Heart left ventricle (tissue), 16 donors: ENCODE measurements at regions not wholly inside any gene's neighbourhood (a gene's known extent, or its start where the extent isn't known, plus 50 kb on each side); places are given as distances from the start of the nearest gene placed in this dataset.

Experiments
- ATAC-seq, 4 donors: fragments of 200-7000 bp; cut with Tn5 transposase; one replicate each; pipeline ENCODE4 v1.9.1; 2020 to 2022; ENCODE audit warnings: moderate library complexity in 4 of 4, mild to moderate bottlenecking in 3 of 4, moderate number of reproducible peaks in 1 of 4
- DNase-seq, 5 donors: peaks; one replicate each; pipeline ENCODE4 v3.0.0-alpha.2; 2020
- H3K27ac ChIP-seq, 12 donors: fragments of 200-600 bp; sonication (generic) in 4 of 12; one replicate each; pipeline versions ENCODE4 v1.5.0 to v1.8.0; 2016 to 2022; ENCODE audit warnings: mild to moderate bottlenecking in 2 of 12
- H3K27me3 ChIP-seq, 9 donors: fragments of 200-600 bp; sonication (generic) in 2 of 9; one replicate each; pipeline versions ENCODE4 v1.5.1 to v1.8.0; 2016 to 2022; ENCODE audit warnings: mild to moderate bottlenecking in 3 of 9
- H3K36me3 ChIP-seq, 9 donors: fragments of 200-600 bp; sonication (generic) in 2 of 9; one replicate each; pipeline versions ENCODE4 v1.5.0 to v1.8.0; 2018 to 2022; ENCODE audit warnings: mild to moderate bottlenecking in 2 of 9
- H3K4me1 ChIP-seq, 12 donors: fragments of 200-600 bp; sonication (generic) in 4 of 12; one replicate each; pipeline versions ENCODE4 v1.5.0 to v1.8.0; 2016 to 2022; ENCODE audit warnings: mild to moderate bottlenecking in 3 of 12
- H3K4me3 ChIP-seq, 12 donors: fragments of 200-600 bp; sonication (generic) in 4 of 12; one replicate each; pipeline versions ENCODE4 v1.5.0 to v1.8.0; 2017 to 2022; ENCODE audit warnings: mild to moderate bottlenecking in 9 of 12, moderate library complexity in 4 of 12
- H3K9me3 ChIP-seq, 12 donors: fragments of 200-600 bp; sonication (generic) in 4 of 12; one replicate each; pipeline versions ENCODE4 v1.5.0 to v1.8.0; 2016 to 2022; ENCODE audit warnings: mild to moderate bottlenecking in 1 of 12
- CTCF ChIP-seq, 12 donors: fragments of 200-600 bp; sonication (generic) in 4 of 12; IDR thresholded peaks; one replicate each; pipeline versions ENCODE4 v1.5.0 to v1.8.0; 2018 to 2022; ENCODE audit warnings: antibody characterized with exemption in 12 of 12, mild to moderate bottlenecking in 5 of 12
- POLR2A ChIP-seq, 2 donors: fragments of 450-650 bp; IDR thresholded peaks; one replicate each; pipeline ENCODE4 v1.6.1; 2017; ENCODE audit warnings: antibody characterized with exemption in 2 of 2, mild to moderate bottlenecking in 2 of 2, moderate library complexity in 2 of 2
- WGBS, 4 donors: extraction: QIAGEN DNeasy Blood & Tissue Kit in 2 of 4; methylation state at CpG; one replicate each; pipeline versions ENCODE4 v1.1.5 to v1.1.7; 2013 to 2018; 5-methylcytosine and 5-hydroxymethylcytosine counted together
- intact Hi-C, 10 donors: fragments of 100-400 bp; cut with DNase I; formaldehyde crosslinking; loops; one replicate each; pipeline versions ENCODE4 v1.11.1 to v1.14.2; 2022
- donor health status: ischemic (EF 13 %, LVEDD 7.1; RV severe dilation, severe dysfunction).
- donor health status: healthy with polysubstance abuse.
- donor health status: DM: no; HTN: yes; CAD: no.
- donor health status: DM: no; HTN: no; CAD: no.
- donor health status: ischemic (EF 25% LVEDD 6.9; RV normal size, moderate dysfunction).
- donor health status: ischemic (EF 25% LVEDD 5.7; RV mildly dilated, moderate dysfunction).
- donor health status: healthy.
- donor health status: DM: yes; HTN: yes; CAD: no.
- donor health status: ischemic (EF 35%, LVEDD 5.7; RV mildly dilated, moderate dysfunction).
- donor health status: nonischemic (EF 11% LVEDD 7.7; RV severe dilation, severe dysfunction).
- donor health status: DM: yes; HTN: yes; CAD: no.
- donor health status: PGD.
- donor health status: ischemic (EF 29% LVEDD 5.4; RV normal size, mild dysfunction).
- donor health status: nonischemic (EF 23%, LVEDD 6.1; RV moderate dilation, normal function).

- ATAC-seq (no peak), DNase-seq (peak in 1 of 5 donors; percentile 4)
- H3K9me3 ChIP-seq: peaks cover 0 to 23% (median 1%) of the 10 kb centered on the region in 12 donors
- no peak overlapping the region for H3K4me3 ChIP-seq
- WGBS, 4 donors: 43 to 66% (median 59%) methylated on average over 4 of the region's 4 CpGs
- no peak overlapping the region for H3K27ac ChIP-seq
- H3K27me3 ChIP-seq: peaks cover 0 to 2% (median 0%) of the 10 kb centered on the region in 9 donors
- intact Hi-C loops: no loop called here
- no peaks in the 10 kb centered on the region for H3K36me3 ChIP-seq
- TF ChIP-seq CTCF (IDR thresholded peaks at IDR 0.05) (no peak), POLR2A (IDR thresholded peaks at IDR 0.05) (no peak)
- H3K4me1 ChIP-seq: no peaks in the 10 kb centered on the region
These were observed 163.8 kb upstream of the KLF8 start for GRCh38 chrX:56068274-56068758.

GRCh38 chrX:56069299-56069931, 162.7 kb upstream of the KLF8 start:
- H3K27ac ChIP-seq: no peak overlapping the region
- DNase-seq (no peak), ATAC-seq (no peak)
- no peak overlapping the region for H3K4me3 ChIP-seq
- peaks cover 0 to 12% (median under 1%) of the 10 kb centered on the region in 12 donors for H3K9me3 ChIP-seq
- H3K36me3 ChIP-seq: no peaks in the 10 kb centered on the region
- TF ChIP-seq CTCF (IDR thresholded peaks at IDR 0.05) (no peak), POLR2A (IDR thresholded peaks at IDR 0.05) (no peak)
- H3K4me1 ChIP-seq: no peaks in the 10 kb centered on the region
- WGBS, 4 donors: 53 to 85% (median 75%) methylated on average over 8 to 9 of the region's 9 CpGs
- intact Hi-C loops: no loop called here
- peaks cover 0 to 2% (median 0%) of the 10 kb centered on the region in 9 donors for H3K27me3 ChIP-seq

- DNase-seq (no peak), ATAC-seq (no peak)
- intact Hi-C loops: no loop called here
- Histone ChIP-seq H3K36me3 (no peaks in the 10 kb centered on the region), H3K9me3 (no peaks in the 10 kb centered on the region), H3K27me3 (peaks cover 0 to 3% (median 0%) of the 10 kb centered on the region in 9 donors), H3K4me3 (no peak overlapping the region), H3K27ac (no peak overlapping the region), H3K4me1 (no peaks in the 10 kb centered on the region)
- TF ChIP-seq POLR2A (IDR thresholded peaks at IDR 0.05) (no peak), CTCF (IDR thresholded peaks at IDR 0.05) (no peak)
- WGBS, 4 donors: 55 to 90% (median 71%) methylated on average over 2 of the region's 2 CpGs
These were observed 142.8 kb upstream of the KLF8 start for GRCh38 chrX:56089376-56089775.

- Histone ChIP-seq H3K9me3 (peaks cover 0 to 4% (median 0%) of the 10 kb centered on the region in 12 donors), H3K36me3 (no peaks in the 10 kb centered on the region), H3K27ac (no peak overlapping the region), H3K4me1 (no peaks in the 10 kb centered on the region), H3K4me3 (no peak overlapping the region), H3K27me3 (no peaks in the 10 kb centered on the region)
- no peak for TF ChIP-seq CTCF (IDR thresholded peaks at IDR 0.05)
- no peak for TF ChIP-seq POLR2A (IDR thresholded peaks at IDR 0.05)
- 58 to 91% (median 65%) methylated on average over 3 of the region's 3 CpGs for WGBS, 4 donors
- DNase-seq (no peak), ATAC-seq (no peak)
- intact Hi-C loops: no loop called here
These were observed 132.9 kb upstream of the KLF8 start for GRCh38 chrX:56099271-56099670.
